HG02884 (cell line): ENCODE measurements at regions not wholly inside any gene's neighbourhood (a gene's known extent, or its start where the extent isn't known, plus 50 kb on each side); places are given as distances from the start of the nearest gene placed in this dataset.

Source experiments
- ATAC-seq: cut with Tn5 transposase; IDR thresholded peaks from one replicate; pipeline ENCODE4 v1.9.1; 2021; ENCODE audit warnings: mild to moderate bottlenecking, moderate library complexity; ENCODE audit not compliant: unreplicated experiment

- no peak for ATAC-seq
Observed at GRCh38 chr19:28793391-28794168, 419.4 kb downstream of the UQCRFS1 start.

GRCh38 chr19:28785971-28786370, 427.0 kb downstream of the UQCRFS1 start:
- ATAC-seq, result no peak

- ATAC-seq, result no peak
Observed at GRCh38 chr19:28764066-28764465, 448.9 kb downstream of the UQCRFS1 start.

GRCh38 chr19:28746478-28746877, 466.5 kb downstream of the UQCRFS1 start:
- no peak for ATAC-seq

GRCh38 chr19:28744943-28745342, 468.0 kb downstream of the UQCRFS1 start:
- no peak for ATAC-seq

GRCh38 chr19:28744014-28744413, 468.9 kb downstream of the UQCRFS1 start:
- no peak for ATAC-seq

GRCh38 chr19:28737021-28737895, 475.7 kb downstream of the UQCRFS1 start:
- no peak for ATAC-seq

GRCh38 chr19:28736528-28736927, 476.4 kb downstream of the UQCRFS1 start:
- no peak for ATAC-seq

GRCh38 chr19:28731577-28731976, 481.4 kb downstream of the UQCRFS1 start:
- no peak for ATAC-seq

GRCh38 chr19:28730791-28731512, 482.0 kb downstream of the UQCRFS1 start:
- ATAC-seq, result no peak

GRCh38 chr19:28727480-28728159, 485.3 kb downstream of the UQCRFS1 start:
- no peak for ATAC-seq

GRCh38 chr19:28726533-28727479, 486.1 kb downstream of the UQCRFS1 start:
- ATAC-seq, result no peak

- ATAC-seq, result no peak
Observed at GRCh38 chr19:28718909-28719308, 494.0 kb downstream of the UQCRFS1 start.

GRCh38 chr19:28715157-28715556, 497.8 kb downstream of the UQCRFS1 start:
- ATAC-seq, result no peak

- no peak for ATAC-seq
Observed at GRCh38 chr19:28711411-28711810, 501.5 kb downstream of the UQCRFS1 start.

GRCh38 chr19:28710278-28710677, 502.7 kb downstream of the UQCRFS1 start:
- no peak for ATAC-seq

GRCh38 chr19:28706693-28707092, 506.3 kb downstream of the UQCRFS1 start:
- ATAC-seq, result no peak

- no peak for ATAC-seq
Observed at GRCh38 chr19:28705008-28705407, 507.9 kb downstream of the UQCRFS1 start.

- ATAC-seq, result no peak
Observed at GRCh38 chr19:28703400-28703956, 509.5 kb downstream of the UQCRFS1 start.
